K562 (cell line): ENCODE measurements at regions not wholly inside any gene's neighbourhood (a gene's known extent, or its start where the extent isn't known, plus 50 kb on each side); places are given as distances from the start of the nearest gene placed in this dataset.

ENCODE experiments used
- ATAC-seq: fragments of 200-7000 bp; cut with Tn5 transposase; 3 replicates; pipeline ENCODE4 v1.9.1; 2020; ENCODE audit warnings: moderate library complexity
- BruUV-seq: library from RNA; stranded (reverse); fragments of 400-500 nt; replicated peaks from 2 replicates; lab custom pipeline; 2021; lab: Mats Ljungman, UMichigan
- CTCF ChIA-PET: fragments of 300-600 bp; formaldehyde crosslinking; extraction: SDS; loops from one replicate; lab custom pipeline; 2021; ENCODE audit warnings: low intra/inter-chr PET ratio; lab: Yijun Ruan, JAX
- POLR2A ChIA-PET: fragments of 300-600, 350-650 bp; sonication (Branson Sonifier 250); formaldehyde crosslinking; extraction: SDS; loops from one replicate; lab custom pipeline; 2021; ENCODE audit warnings: antibody characterized with exemption, inconsistent platforms; lab: Yijun Ruan, JAX
- DNase-seq, 4 experiments: peaks; one replicate each; pipeline versions ENCODE4 v3.0.0 to v3.0.0-alpha.2; 2011 to 2018; ENCODE audit warnings: low spot score in 3 of 4, mixed read lengths in 3 of 4; ENCODE audit errors: extremely low read depth in 1 of 4
- FAIRE-seq: peaks from 2 replicates; lab custom pipeline; 2011; peaks lifted over from hg19 to GRCh38; lab: Jason Lieb, UNC
- H2AFZ ChIP-seq: 2 replicates; pipeline ENCODE4 v1.6.0; 2011; ENCODE audit warnings: low read depth, low read length, control low read depth, inconsistent platforms
- H3K27ac ChIP-seq: fragments of 200-600 bp; 3 replicates; pipeline ENCODE4 v1.8.0; 2011; ENCODE audit warnings: low read depth, mild to moderate bottlenecking, control low read depth, inconsistent platforms, low read length, moderate library complexity, mixed read lengths; ENCODE audit errors: extremely low read depth
- H3K27me3 ChIP-seq, 2 experiments: fragments of 300-600 bp in 1 of 2; 2 replicates in 1 of 2; 3 replicates in 1 of 2; pipeline versions ENCODE4 v1.6.0 to v1.8.0; 2011; ENCODE audit warnings: inconsistent platforms in 2 of 2, low read length in 2 of 2, mild to moderate bottlenecking in 1 of 2, mixed read lengths in 1 of 2, moderate library complexity in 1 of 2; ENCODE audit not compliant: control insufficient read depth in 2 of 2, insufficient read depth in 2 of 2
- H3K36me3 ChIP-seq: fragments of 300-600 bp; 3 replicates; pipeline ENCODE4 v1.8.0; 2011; ENCODE audit warnings: mild to moderate bottlenecking, low read length, inconsistent platforms; ENCODE audit not compliant: control insufficient read depth, insufficient read depth
- H3K4me1 ChIP-seq, 2 experiments: fragments of 200-600 bp in 1 of 2; replicated peaks in 1 of 2; 2 replicates in 1 of 2; 3 replicates in 1 of 2; pipeline versions ENCODE4 v1.5.1 to v1.8.0; 2011; ENCODE audit warnings: inconsistent platforms in 2 of 2, low read length in 2 of 2, mild to moderate bottlenecking in 1 of 2, mixed read lengths in 1 of 2, moderate library complexity in 1 of 2; ENCODE audit not compliant: control insufficient read depth in 2 of 2, insufficient read depth in 2 of 2
- H3K4me2 ChIP-seq: 2 replicates; pipeline ENCODE4 v1.6.1; 2011; ENCODE audit warnings: low read length, control low read depth, inconsistent platforms, mixed read lengths; ENCODE audit not compliant: insufficient read depth
- H3K4me3 ChIP-seq: fragments of 200-600 bp; sonication (generic), shearing (Covaris generic); 2 replicates; pipeline ENCODE4 v1.5.1; 2016; ENCODE audit warnings: control low read depth, inconsistent platforms
- H3K79me2 ChIP-seq: fragments of 200-600 bp; 3 replicates; pipeline ENCODE4 v1.8.0; 2011; ENCODE audit warnings: low read length, inconsistent platforms; ENCODE audit not compliant: control insufficient read depth, insufficient read depth
- H3K9ac ChIP-seq, 2 experiments: 2 replicates each; pipeline versions ENCODE4 v1.6.0 to v1.6.1; 2011; ENCODE audit warnings: low read depth in 2 of 2, low read length in 2 of 2, control low read depth in 1 of 2, inconsistent platforms in 1 of 2, mild to moderate bottlenecking in 1 of 2, mixed read lengths in 1 of 2; ENCODE audit not compliant: insufficient read depth in 1 of 2
- H3K9me1 ChIP-seq: one replicate; pipeline ENCODE4 v1.6.0; 2011; ENCODE audit warnings: inconsistent platforms, mild to moderate bottlenecking, low read length, moderate library complexity; ENCODE audit not compliant: control insufficient read depth, insufficient read depth
- H3K9me3 ChIP-seq: replicated peaks from 2 replicates; pipeline ENCODE4 v1.5.1; 2011; ENCODE audit warnings: low read depth, low read length, inconsistent platforms; ENCODE audit not compliant: control insufficient read depth, insufficient read depth
- H4K20me1 ChIP-seq: replicated peaks from 2 replicates; pipeline ENCODE4 v1.6.1; 2011; ENCODE audit warnings: low read length, inconsistent platforms, mixed read lengths; ENCODE audit not compliant: control insufficient read depth, insufficient read depth
- BCOR ChIP-seq: fragments of 450-650 bp; IDR thresholded peaks from 2 replicates; pipeline ENCODE4 v1.6.1; 2016
- CTBP1 ChIP-seq: fragments of 450-650 bp; IDR thresholded peaks from 2 replicates; pipeline ENCODE4 v1.6.1; 2016; ENCODE audit warnings: borderline replicate concordance
- CTCFL ChIP-seq: IDR thresholded peaks from 2 replicates; pipeline ENCODE4 v1.6.1; 2011; ENCODE audit warnings: borderline replicate concordance, low read depth, mild to moderate bottlenecking, moderate library complexity, low read length; ENCODE audit not compliant: insufficient read depth, poor library complexity, severe bottlenecking
- DACH1 ChIP-seq: fragments of 450-650 bp; IDR thresholded peaks from 2 replicates; pipeline ENCODE4 v1.6.1; 2018; ENCODE audit not compliant: partially characterized antibody
- ETV5 ChIP-seq: sonication (generic); formaldehyde crosslinking; IDR thresholded peaks from 2 replicates; pipeline ENCODE4 v1.4.0; 2020; ENCODE audit warnings: low read depth, mild to moderate bottlenecking, missing genetic modification reagents
- EZH2 ChIP-seq: IDR thresholded peaks from 2 replicates; pipeline ENCODE4 v1.6.1; 2012; ENCODE audit warnings: low read depth, mild to moderate bottlenecking, inconsistent platforms, low read length, borderline replicate concordance
- FUS ChIP-seq: fragments of 200-400 bp; formaldehyde crosslinking; optimal IDR thresholded peaks from 2 replicates; pipeline ENCODE3; 2017; ENCODE audit warnings: low read depth, low read length
- HMG20B ChIP-seq: fragments of 250-450 bp; sonication (Bioruptor Pico); IDR thresholded peaks from 2 replicates; pipeline ENCODE4 v1.5.0; 2021; ENCODE audit warnings: mild to moderate bottlenecking
- KLF13 ChIP-seq: fragments of 450-650 bp; IDR thresholded peaks from 2 replicates; pipeline ENCODE4 v1.6.1; 2016; ENCODE audit warnings: missing genetic modification characterization, low read depth, mild to moderate bottlenecking, missing compliant biosample characterization, moderate library complexity, borderline replicate concordance
- NCOR1 ChIP-seq: fragments of 450-650 bp; IDR thresholded peaks from 2 replicates; pipeline ENCODE4 v1.6.1; 2016; ENCODE audit warnings: mild to moderate bottlenecking, moderate library complexity
- NFE2L1 ChIP-seq: fragments of 450-650 bp; IDR thresholded peaks from 2 replicates; pipeline ENCODE4 v1.6.1; 2016; ENCODE audit warnings: missing genetic modification characterization, low read depth, mild to moderate bottlenecking, missing compliant biosample characterization, moderate library complexity, borderline replicate concordance
- PHF21A ChIP-seq: fragments of 450-650 bp; IDR thresholded peaks from 2 replicates; pipeline ENCODE4 v1.6.1; 2017; ENCODE audit warnings: low read depth, borderline replicate concordance
- POLR2A ChIP-seq: fragments of 450-650 bp; conservative IDR thresholded peaks from 2 replicates; pipeline ENCODE4 v1.6.1; 2016
- TEAD4 ChIP-seq, 2 experiments: sonication (generic) in 1 of 2; formaldehyde crosslinking in 1 of 2; IDR thresholded peaks; 2 replicates each; pipeline versions ENCODE4 v1.6.1 to v1.8.0; 2012 to 2022; ENCODE audit warnings: borderline replicate concordance in 1 of 2, inconsistent platforms in 1 of 2, low read length in 1 of 2, mild to moderate bottlenecking in 1 of 2, missing genetic modification reagents in 1 of 2
- ZBTB49 ChIP-seq: sonication (generic); formaldehyde crosslinking; IDR thresholded peaks from 2 replicates; pipeline ENCODE4 v1.8.0; 2022; ENCODE audit warnings: missing genetic modification reagents, mild to moderate bottlenecking, borderline replicate concordance
- ZNF224 ChIP-seq: sonication (generic); formaldehyde crosslinking; IDR thresholded peaks from 2 replicates; pipeline ENCODE4 v1.8.0; 2022; ENCODE audit warnings: mild to moderate bottlenecking, missing genetic modification reagents
- ZNF274 ChIP-seq: IDR thresholded peaks from 2 replicates; pipeline ENCODE4 v1.6.1; 2011; ENCODE audit warnings: low read depth, mild to moderate bottlenecking, low read length, moderate library complexity, borderline replicate concordance
- ZNF3 ChIP-seq: fragments of 250-450 bp; sonication (Bioruptor Pico); IDR thresholded peaks from 2 replicates; pipeline ENCODE4 v1.5.0; 2021; ENCODE audit warnings: mild to moderate bottlenecking, moderate library complexity
- ZNF707 ChIP-seq: fragments of 250-450 bp; sonication (Bioruptor Pico); conservative IDR thresholded peaks from 2 replicates; pipeline ENCODE4 v1.8.0; 2022; ENCODE audit warnings: inconsistent platforms, mild to moderate bottlenecking, moderate library complexity
- WGBS: fragments of 100-300 bp; shearing (Covaris generic); methylation state at CpG from one replicate; pipeline ENCODE4 v1.1.6; 2016; ENCODE audit warnings: low coverage, mixed read lengths; ENCODE audit not compliant: insufficient coverage; ENCODE audit errors: missing lambda C conversion rate; 5-methylcytosine and 5-hydroxymethylcytosine counted together
- in situ Hi-C: fragments of 300-500 bp; cut with MboI; formaldehyde crosslinking; loops from 4 replicates; pipeline ENCODE4 v1.15.0; 2018; ENCODE audit warnings: inconsistent platforms, mixed read lengths
- intact Hi-C: fragments of 100-400 bp; cut with micrococcal nuclease; formaldehyde crosslinking; loops from 2 replicates; pipeline ENCODE4 v1.14.2; 2022

GRCh38 chr11:25939691-25940090 lies 392.2 kb upstream of the ANO3 start:
- Histone ChIP-seq H3K27ac (no peak overlapping the region), H3K9me1 (no peaks in the 10 kb centered on the region), H3K4me2 (no peak overlapping the region), H3K36me3 (no peaks in the 10 kb centered on the region), H3K27me3 (no peaks in the 10 kb centered on the region), H3K9ac (no peak overlapping the region), H3K79me2 (no peaks in the 10 kb centered on the region), H4K20me1 (no peaks in the 10 kb centered on the region), H2AFZ (no peak overlapping the region), H3K4me3 (no peak overlapping the region), H3K9me3 (no peaks in the 10 kb centered on the region), H3K4me1 (no peaks in the 10 kb centered on the region)
- WGBS: 0% methylated on average over 2 of the region's 2 CpGs
- TF ChIP-seq POLR2A: no peak
- TF ChIP-seq ZNF3 (CRISPR knock-in tag): no peak
- no peak for TF ChIP-seq ETV5 (CRISPR knock-in tag)
- TF ChIP-seq DACH1: no peak
- no peak for TF ChIP-seq CTCFL
- TF ChIP-seq ZNF707: no peak
- no peak for TF ChIP-seq PHF21A
- TF ChIP-seq BCOR: no peak
- TF ChIP-seq ZNF224 (CRISPR knock-in tag): no peak
- no peak for TF ChIP-seq NFE2L1 (tag)
- no peak for TF ChIP-seq EZH2
- TF ChIP-seq NCOR1: no peak
- no peak for TF ChIP-seq ZBTB49 (CRISPR knock-in tag)
- TF ChIP-seq CTBP1: no peak
- TF ChIP-seq KLF13 (tag): no peak
- TF ChIP-seq ZNF274: no peak
- TF ChIP-seq TEAD4 (IDR thresholded peaks at IDR 0.05; ENCODE audit: low read length): no peak
- no peak for TF ChIP-seq TEAD4 (CRISPR knock-in tag; IDR thresholded peaks at IDR 0.05; ENCODE audit: borderline replicate concordance)
- no peak for TF ChIP-seq FUS
- no peak for TF ChIP-seq HMG20B
- intact Hi-C loops: no loop called here
- ChIA-PET CTCF (no interaction called here), POLR2A (no interaction called here)
- in situ Hi-C loops: no loop called here
- no TSS peak for BruUV-seq
- no peak for DNase-seq
- ATAC-seq: no peak
- no peak for FAIRE-seq
